Neural progenitor cell (in vitro differentiated cells): ENCODE measurements at regions not wholly inside any gene's neighbourhood (a gene's known extent, or its start where the extent isn't known, plus 50 kb on each side); places are given as distances from the start of the nearest gene placed in this dataset.

ENCODE experiments used
- CTCF ChIP-seq: fragments of 200-600 bp; sonication (generic); IDR thresholded peaks from 2 replicates; pipeline ENCODE4 v1.5.1; 2017; ENCODE audit warnings: antibody characterized with exemption, mild to moderate bottlenecking
- EZH2 ChIP-seq: fragments of 200-600 bp; sonication (generic); IDR thresholded peaks from 2 replicates; pipeline ENCODE4 v1.6.1; 2017; ENCODE audit warnings: antibody characterized with exemption, mild to moderate bottlenecking, moderate library complexity

- no peak for TF ChIP-seq CTCF
- TF ChIP-seq EZH2 = no peak
Measured at GRCh38 chr18:34315591-34316352, 91.1 kb upstream of the NOL4 start.
